Renal pelvis (tissue), 1 donor: ENCODE measurements at regions not wholly inside any gene's neighbourhood (a gene's known extent, or its start where the extent isn't known, plus 50 kb on each side); places are given as distances from the start of the nearest gene placed in this dataset.

Source experiments
- DNase-seq: peaks from one replicate; pipeline ENCODE4 v3.0.0-alpha.2; 2013

DNA sequence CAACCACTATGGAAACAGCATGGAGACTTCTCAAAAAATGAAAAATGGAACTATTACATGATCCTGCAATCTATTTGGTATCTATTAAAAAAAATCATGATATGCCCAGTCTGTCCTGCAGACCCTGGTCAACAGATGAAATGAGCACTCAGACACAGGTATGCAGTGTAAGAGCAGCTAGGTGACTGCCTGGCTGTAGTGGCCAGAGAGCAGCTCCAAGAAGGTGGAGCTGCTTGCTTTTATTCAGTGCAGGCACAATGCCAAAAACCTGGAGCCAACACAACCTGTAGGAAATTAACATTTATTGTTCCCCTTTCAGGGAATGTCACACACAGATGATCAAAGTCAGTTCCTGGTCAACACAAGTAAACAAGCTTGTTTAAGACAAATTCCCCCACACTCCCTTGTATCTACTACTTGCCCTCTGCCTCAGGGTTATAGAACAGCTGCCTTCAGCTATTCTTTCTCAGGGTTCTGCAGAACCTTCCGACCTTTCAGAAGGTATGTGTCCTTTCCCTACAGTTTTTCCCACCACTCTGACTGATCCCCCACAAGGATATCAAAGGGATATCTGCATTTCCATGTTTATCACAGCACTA lies 933.7 kb upstream of the SLITRK5 start:
- no peak for DNase-seq

DNA sequence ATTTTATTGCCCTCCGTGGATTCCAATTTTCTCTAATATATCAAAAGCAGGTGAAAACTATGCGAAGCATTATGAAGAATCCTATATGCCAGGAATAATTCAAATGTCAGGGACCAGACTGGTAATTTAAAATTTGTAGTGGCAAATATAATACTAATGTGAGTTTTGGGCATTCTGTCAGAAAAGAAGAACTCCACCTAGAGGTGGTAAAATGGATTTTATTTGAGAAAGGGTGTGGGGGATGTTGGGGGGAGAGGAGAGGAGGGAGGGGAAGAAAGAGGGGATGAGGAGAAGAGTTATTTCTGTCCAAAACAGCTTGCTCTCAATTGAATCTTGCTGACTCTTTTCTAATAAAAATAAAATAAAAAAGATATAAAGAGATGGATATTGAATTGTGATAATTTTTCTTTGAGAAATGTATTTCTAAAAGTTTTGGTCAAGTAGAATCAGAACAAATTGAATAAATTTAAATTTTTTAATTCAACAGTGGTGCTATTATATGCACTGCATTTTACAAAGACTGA lies 929.3 kb upstream of the SLITRK5 start:
- no peak for DNase-seq

DNA sequence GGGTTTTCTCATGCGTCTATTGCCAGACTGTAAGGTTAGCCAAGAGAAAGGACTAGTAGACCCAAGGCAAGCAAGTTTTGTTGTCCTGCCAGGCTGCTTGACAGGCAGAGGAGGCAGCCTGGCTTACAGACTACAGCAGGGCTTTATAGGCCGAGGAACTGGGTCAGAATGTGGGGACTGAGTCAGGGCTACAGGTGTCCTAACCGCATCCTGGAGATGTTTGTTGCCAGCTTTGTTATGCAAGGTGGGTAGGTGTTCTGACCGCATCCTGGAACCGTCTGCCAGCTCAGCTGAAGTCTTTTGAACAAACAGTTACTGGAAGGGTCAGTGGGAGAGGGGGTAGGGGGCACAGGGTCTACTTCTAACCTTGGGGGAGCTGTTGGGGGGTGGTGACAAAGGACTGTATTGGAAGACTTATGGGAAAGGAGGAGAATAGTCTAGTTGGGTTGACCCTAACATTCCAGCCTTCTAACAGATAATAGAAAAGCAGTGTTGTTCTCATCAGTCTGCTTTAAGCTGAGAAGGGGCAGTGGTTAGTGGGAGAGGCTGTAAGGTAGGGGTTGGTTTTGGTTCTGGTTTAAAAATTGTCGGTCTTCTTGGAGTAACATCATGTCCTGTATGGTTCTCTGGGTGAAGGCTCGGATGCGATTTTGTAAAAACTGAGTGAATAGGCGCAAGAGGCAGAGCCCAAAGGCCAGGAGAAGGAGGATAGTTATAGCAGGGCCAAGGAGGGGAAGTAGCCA lies 913.8 kb upstream of the SLITRK5 start:
- DNase-seq, result no peak

DNA sequence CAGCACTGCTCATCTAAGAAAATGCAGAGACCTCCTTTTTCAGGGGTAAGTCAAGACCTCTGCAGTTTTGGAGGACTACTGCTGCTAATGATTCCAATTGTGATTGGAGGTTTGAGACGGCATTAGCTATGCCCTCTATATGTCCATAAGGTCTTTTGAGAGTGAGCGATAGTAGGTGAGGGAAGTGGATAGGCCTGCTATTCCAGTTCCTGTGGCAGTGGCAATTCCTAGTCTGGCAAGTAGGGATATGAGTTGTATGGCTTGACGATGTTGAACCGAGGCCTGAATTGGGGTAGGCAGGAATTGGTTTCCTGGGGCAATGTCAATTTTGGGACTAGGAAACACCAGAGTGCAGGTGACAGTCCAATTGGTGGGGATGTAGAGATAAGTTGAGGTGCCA lies 913.1 kb upstream of the SLITRK5 start:
- DNase-seq, result no peak

DNA sequence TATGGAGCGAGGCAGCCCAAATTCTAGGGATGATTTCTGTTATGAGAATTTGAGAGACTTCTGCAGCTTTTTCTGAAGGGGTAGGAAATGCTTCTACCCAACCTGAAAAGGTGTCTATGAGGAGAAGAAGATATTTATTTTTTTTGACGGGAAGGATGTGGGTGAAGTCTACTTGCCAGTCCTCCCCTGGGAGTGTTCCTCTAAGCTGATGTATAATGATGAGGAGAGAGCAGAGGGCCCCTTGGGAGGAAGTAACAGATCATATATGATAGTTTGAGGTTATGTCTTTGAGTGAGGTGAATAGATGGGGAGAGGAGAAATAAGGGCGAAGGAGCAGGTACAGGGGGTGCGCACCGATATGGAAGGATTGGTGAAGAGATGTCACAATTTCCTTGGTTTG lies 910.6 kb upstream of the SLITRK5 start:
- no peak for DNase-seq

DNA sequence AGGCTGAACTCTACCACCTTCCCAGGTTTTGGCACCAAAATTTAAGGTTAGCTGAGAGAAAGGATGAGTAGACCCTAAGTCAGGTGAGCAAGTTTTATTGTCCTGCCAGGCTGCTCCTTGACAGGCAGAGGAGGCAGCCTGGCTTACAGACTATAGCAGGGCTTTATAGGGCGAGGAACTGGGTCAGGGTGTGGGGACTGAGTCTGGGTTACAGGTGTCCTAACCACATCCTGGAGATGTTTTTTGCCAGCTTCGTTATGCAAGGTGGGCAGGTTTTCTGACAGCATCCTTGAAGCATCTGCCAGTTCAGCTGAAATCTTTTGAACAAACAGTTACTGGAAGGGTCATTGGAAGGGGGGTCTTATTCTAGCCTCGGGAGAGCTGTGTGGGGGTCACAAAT lies 905.7 kb upstream of the SLITRK5 start:
- no peak for DNase-seq

DNA sequence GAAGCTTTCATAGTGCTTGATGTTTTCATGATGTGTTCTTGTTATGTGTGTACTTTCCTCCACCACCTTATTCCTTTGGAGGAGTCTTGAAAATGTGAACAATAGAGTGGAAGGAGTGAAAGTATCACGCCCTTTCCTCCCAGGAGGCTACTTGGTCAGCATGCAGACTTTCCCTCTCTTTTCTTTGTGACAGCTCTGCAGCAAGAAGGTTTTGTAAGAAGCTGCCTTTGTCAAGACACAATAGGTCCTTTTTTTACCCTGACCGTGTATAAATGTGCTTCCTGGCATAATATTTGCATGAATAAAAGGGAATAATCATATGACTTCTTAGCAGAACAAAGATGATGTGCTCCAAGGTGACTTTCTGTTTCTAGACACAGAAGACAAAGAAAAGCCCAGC lies 882.6 kb upstream of the SLITRK5 start:
- no peak for DNase-seq

DNA sequence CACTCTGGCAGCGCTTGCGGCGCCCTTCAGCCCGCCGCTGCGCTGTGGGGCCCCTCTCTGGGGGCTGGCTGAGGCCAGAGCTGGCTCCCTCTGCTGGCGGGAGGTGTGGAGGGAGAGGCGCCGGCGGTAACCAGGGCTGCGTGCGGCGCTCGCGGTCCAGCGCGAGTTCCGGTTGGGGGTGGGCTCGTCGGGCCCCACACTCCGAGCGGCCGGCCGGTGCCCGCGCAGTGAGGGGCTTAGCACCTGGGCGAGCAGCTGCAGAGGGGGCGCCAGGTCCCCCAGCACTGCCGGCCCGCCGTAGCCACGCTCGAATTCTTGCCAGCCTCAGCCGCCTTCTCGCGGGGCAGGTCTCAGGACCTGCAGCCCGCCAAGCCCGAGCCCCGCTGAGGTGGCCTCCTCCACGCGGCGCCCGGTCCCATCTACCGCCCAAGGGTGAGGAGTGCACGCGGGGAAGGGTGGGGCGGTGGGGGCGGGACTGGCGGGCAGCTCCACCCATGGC lies 879.0 kb upstream of the SLITRK5 start:
- DNase-seq, result no peak

DNA sequence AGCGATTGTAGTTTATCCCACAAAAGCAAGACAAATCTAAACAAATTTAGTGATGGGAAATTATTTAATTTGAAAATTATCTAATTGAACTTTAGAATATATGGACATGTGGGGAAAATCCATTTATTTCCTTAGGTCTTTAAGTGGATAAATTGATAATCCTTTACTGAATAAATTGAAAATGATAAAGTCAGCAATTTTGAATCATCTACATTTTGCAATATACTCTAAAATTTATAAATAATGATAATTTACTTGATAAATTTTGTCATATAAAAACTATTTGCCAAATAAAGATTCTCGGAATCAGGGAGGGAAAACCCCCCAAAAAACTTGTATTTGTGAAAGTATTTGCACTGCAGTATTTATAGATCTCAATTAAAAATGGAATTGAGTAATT lies 875.3 kb upstream of the SLITRK5 start:
- no peak for DNase-seq

DNA sequence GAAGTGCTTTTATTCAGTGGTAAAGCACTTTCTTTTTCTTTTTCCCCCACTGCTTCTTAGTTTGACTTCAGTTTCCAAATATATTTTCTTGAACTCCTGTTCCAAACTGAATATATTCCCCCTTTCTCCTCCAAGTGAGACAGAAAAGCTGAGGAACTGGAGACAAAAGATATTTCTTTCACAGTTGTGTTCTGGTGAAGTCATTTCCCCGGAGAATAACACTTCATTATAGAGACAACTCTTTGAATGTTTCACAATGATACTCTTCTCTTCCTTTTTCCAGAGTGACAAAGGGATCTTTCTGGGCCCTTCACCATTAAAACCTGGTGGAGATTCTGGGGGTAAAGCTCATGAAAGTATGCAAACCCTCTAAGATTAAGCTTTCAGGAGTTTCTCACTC lies 860.8 kb upstream of the SLITRK5 start:
- no peak for DNase-seq

DNA sequence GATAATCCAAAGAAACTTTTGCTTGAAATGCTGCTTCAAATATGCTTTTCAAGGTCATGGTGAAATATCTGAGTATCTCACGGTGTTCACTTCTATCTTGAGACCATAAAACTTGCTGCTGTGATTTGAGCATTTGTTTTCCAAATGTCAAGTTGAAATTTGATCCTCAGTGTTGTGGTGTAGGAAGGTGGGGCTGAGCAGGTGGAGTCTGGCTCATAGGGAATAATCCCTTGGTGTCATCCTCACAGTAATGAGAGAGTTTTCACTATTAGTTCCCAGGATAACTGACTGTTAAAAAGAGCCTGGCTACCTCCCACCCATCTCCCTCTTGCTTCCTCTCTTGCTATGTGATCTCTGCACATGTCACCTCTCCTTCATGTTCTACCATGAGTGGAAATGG lies 858.0 kb upstream of the SLITRK5 start:
- DNase-seq, result no peak

DNA sequence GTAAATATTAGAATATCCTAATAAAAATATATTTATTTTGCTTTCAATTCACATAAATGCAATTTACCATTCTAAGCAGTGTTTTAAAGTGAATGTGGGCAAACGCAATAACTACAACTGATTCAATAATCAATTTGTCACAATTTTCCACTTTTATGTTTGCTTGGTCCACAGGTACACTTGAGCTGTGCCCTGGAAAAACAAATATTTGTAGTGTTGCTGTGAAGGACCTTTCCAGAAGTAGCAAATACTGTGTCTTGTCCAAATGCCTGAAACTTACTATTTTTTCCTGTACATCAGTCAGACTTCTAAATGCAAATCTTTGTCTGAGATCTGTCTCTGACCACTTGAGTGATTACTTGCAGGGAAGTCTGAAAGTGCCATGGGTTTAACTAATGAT lies 845.8 kb upstream of the SLITRK5 start:
- DNase-seq, result no peak

DNA sequence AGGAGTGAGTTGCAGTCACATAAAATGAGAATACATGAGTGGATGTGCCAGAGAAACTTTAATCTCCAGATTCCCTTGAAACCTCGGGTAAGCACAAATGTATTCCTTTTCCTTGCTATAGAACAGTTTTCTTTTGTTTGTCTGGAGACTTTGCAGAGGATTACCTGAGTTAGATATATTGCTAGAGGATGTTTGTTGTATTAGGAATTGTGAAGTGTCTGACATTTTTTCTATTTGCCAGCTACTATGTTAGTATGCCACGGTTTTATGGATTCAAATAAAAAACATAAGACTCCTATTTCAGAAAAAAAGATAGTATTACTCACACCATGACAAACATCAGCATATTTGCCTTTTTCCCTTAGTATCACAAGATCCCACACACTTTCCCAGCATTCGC lies 844.9 kb upstream of the SLITRK5 start:
- no peak for DNase-seq

DNA sequence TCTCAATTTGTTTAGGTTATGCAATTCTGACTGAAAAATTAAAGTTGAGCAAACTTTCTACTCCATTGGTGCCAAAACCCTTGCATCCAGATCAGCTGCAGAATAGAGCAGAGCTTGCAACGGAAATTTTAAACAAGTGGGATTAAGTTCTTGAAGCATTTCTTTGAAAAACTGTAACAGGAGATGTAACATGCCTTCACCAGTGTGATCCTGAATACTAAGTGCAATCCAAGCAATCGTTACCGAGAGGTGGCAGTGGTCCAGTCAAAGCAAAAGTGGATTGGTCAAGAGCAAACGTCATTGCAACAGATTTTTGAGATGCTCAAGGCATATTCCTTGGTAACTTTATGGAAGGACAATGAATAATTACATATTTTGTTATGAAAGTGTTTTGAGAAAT lies 841.1 kb upstream of the SLITRK5 start:
- DNase-seq, result no peak

DNA sequence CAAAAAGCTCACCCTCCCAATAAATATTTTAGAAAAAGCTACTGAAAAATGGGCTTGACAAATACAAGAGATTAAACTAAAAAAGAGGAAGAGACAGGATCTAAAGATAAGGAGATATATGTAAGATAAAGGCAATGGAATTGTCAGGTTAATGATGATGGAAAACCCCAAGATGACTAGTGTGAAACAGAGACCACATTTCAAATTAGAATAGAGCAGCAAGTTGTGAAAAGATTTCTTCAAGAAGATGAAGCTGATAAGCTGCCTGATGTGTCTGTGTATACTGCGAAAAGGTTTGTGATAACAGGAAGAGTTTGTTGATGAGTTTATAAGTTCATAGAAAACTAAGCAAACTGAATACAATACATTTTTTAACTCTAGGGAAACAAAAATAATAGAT lies 840.1 kb upstream of the SLITRK5 start:
- DNase-seq, result no peak

DNA sequence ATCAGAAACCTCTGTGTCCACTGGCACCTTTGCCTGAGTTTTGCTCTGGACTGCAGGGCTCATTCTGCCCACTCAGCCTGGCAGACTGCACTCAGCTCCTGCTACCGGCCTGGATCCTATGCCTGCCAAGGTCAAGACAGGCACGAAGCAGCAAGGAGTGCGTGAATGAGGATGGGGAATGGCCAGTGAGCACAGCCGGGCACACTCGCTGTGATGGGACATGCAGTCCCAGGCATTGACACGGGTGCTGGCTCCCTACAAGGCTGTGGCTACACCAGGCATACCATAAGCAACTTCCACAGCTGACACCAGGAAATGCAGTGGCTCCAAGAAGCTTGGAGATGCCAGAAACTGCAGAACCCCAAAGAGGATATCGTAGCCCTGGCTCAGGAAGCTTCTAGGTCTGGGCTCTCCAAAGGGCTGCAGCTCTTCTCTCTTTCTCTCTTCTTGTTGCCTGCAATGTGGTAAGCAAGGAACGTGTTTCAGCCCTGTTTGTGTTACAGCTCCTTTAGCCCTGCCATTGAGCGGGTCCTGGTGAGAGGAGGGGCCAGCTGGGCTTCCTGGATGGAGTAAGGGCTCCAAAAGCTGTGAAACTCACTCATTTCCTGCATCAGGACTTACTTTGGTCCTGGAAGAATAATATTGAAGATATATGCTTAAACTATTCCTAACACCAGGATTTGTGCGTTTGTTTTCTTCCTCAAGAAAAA lies 832.6 kb upstream of the SLITRK5 start:
- DNase-seq, result no peak

DNA sequence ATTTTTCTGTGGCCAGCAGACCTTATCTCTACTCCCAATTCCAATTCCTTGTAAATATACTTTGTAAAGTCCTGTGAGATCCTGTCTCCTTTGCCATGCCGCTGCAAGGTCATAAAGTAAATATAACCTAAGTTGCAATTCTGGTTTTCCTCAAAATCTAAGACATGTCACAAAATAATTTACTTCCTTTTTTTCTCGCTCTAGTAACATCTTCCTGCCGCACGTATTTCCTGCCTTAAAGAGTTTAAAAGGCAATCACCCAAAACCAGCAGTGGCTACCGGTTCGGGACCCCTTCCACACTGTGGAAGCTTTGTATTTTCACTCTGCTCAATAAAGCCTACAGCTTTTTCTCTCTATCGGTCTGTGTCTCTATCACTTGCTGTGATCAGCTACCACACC lies 832.0 kb upstream of the SLITRK5 start:
- DNase-seq, result no peak

DNA sequence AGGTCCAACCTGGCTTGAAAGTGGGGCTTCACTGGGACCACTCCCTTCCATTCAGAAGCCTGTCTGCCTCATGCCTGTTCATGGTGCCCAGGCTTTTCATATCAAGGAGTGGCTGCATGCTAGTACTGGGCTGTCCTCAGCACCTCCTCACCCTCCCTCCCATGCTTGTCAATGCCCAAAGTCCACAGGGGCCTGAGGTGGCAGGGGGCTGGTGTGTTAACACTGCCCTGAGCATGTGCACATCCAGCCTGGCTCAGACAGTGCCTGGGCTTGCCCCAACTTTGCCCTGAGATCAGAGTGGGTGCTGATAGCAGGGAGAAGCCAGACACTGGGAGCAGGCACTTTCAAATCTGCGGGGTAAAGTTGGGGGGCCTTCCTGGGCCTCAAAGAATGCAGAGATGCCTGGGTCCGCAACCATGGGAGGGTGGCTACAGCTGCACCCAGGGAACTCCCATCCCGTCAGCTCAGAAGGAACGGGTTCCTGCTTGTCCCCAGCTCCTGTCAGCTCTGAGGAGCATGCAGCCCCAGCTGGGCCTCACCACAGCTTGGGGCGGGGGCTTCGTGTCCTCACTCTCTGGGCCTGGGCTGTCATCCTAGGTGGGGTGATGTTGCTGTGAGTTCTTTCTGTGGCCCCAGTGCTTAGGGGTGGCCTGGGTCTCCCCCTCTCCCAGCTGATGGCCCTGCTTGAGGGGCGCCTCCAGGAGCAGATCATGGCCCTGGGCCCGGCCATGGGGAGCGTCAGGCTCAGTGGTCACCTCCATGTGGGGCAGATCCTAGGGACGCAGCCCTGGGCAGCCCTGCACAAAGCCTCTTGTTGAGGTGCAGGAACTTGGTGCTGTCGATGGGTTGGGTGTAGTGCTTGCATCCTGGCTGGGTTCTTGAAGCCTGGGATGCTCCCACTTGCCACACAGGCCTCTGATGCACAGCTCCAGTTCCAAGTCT lies 830.6 kb upstream of the SLITRK5 start:
- DNase-seq, result no peak

DNA sequence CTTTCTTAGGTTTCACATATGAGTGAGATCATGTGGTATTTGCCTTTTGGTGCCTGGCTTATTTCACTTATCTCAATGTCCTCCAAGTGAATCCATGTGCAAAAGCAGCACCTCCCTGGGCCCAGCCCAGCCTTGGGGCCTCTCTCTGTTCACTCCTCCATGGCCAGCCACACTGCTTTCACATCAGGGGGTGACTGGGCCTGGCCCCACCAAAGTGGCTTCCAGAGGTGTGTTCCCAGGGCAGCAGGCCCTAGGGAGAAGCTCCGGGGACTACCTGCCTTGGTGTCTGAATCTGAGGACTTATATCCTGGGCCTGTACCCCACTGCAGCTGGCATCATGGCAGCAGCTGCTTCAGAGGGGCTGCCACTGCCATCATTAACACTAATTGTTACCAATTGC lies 829.9 kb upstream of the SLITRK5 start:
- no peak for DNase-seq

DNA sequence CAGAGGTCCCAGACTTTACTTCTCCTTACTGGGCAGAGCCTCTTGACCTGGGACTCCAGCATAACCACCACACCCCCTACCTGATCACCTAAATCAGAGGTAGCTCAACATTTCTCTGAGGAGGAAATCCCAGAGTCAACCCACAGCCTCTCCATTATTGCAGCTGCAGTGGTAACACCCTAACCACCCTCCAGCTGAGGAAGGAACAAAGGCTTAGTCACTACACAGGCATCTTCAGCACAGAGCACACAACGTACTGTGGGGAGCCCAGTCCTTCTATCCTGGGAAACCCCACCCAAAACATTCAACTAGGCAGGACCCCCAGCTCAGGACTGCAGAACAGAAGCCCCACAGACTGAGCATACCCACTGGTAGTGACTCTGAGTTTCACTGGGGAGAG lies 824.7 kb upstream of the SLITRK5 start:
- DNase-seq, result no peak

DNA sequence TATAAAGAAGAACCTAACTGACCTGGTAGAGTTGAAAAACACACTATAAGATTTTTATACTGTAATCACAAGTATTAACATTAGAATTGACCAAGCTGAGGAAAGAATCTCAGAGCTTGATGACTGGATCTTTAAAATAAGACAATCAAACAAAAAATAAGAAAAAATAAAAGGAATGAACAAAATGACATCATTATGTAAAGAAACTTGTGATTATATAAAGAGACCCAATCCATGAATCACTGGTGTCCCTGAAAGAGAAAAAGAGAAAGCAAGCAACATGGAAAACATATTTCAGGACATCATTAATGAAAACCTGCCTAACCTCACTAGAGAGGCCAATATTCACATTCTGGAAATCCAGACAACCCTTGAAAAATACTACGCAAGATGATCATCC lies 822.5 kb upstream of the SLITRK5 start:
- no peak for DNase-seq

DNA sequence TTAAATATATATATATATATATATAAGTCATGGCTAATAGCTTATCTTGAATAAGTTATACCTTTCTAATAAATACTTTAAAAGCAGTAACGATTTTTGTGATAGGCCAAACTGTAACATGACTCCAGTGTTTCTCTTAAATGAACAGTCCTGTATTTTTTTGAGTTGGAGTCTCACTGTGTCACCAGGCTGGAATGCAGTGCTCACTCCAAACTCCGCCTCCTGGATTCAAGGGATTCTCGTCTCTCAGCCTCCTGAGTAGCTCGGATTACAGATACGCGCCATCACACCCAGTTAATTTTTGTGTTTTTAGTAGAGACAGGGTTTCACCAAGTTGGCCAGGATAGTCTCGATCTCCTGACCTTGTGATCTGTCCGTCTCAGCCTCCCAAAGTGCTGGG lies 814.2 kb upstream of the SLITRK5 start:
- no peak for DNase-seq
